Caco-2 (cell line): ENCODE measurements at regions not wholly inside any gene's neighbourhood (a gene's known extent, or its start where the extent isn't known, plus 50 kb on each side); places are given as distances from the start of the nearest gene placed in this dataset.

ENCODE experiments used
- BruUV-seq: library from RNA; stranded (reverse); fragments of 400-500 nt; replicated peaks from 2 replicates; lab custom pipeline; 2021; lab: Mats Ljungman, UMichigan
- CTCF ChIA-PET: fragments of 300-600 bp; sonication (Branson Sonifier 250); formaldehyde crosslinking; loops from one replicate; lab custom pipeline; 2022; ENCODE audit warnings: antibody characterized with exemption; lab: Charles Lee
- POLR2A ChIA-PET: fragments of 300-600 bp; sonication (Branson Sonifier 250); formaldehyde crosslinking; loops from one replicate; lab custom pipeline; 2022; ENCODE audit warnings: antibody characterized with exemption; lab: Charles Lee
- DNase-seq, 2 experiments: peaks; one replicate each; pipeline versions ENCODE4 v3.0.0 to v3.0.0-alpha.2; 2020 to 2022
- H3K27me3 ChIP-seq: replicated peaks from 2 replicates; pipeline ENCODE4 v1.6.0; 2011; ENCODE audit warnings: low read length; ENCODE audit not compliant: control insufficient read depth, insufficient read depth
- H3K36me3 ChIP-seq: 2 replicates; pipeline ENCODE4 v1.5.1; 2011; ENCODE audit warnings: low read length; ENCODE audit not compliant: control insufficient read depth, insufficient read depth
- H3K4me1 ChIP-seq: fragments of 250-450 bp; sonication (Bioruptor Pico); 2 replicates; pipeline ENCODE4 v1.5.1; 2020; ENCODE audit warnings: mild to moderate bottlenecking
- H3K4me3 ChIP-seq: 2 replicates; pipeline ENCODE4 v1.5.1; 2011; ENCODE audit warnings: low read depth, mild to moderate bottlenecking, control low read depth, low read length
- H3K9me3 ChIP-seq: fragments of 250-450 bp; sonication (Bioruptor Pico); 2 replicates; pipeline ENCODE4 v1.5.1; 2020; ENCODE audit warnings: mild to moderate bottlenecking, moderate library complexity
- H3K27ac Mint-ChIP-seq: one replicate; pipeline ENCODE4 v1.8.0; 2022; ENCODE audit warnings: mixed read lengths; ENCODE audit not compliant: unreplicated experiment
- H3K27me3 Mint-ChIP-seq: one replicate; pipeline ENCODE4 v1.8.0; 2022; ENCODE audit warnings: mixed read lengths; ENCODE audit not compliant: insufficient read depth, unreplicated experiment
- H3K36me3 Mint-ChIP-seq: one replicate; pipeline ENCODE4 v1.8.0; 2022; ENCODE audit warnings: mild to moderate bottlenecking, mixed read lengths; ENCODE audit not compliant: insufficient read depth, unreplicated experiment
- H3K4me1 Mint-ChIP-seq: one replicate; pipeline ENCODE4 v1.8.0; 2022; ENCODE audit warnings: low read depth, mixed read lengths; ENCODE audit not compliant: unreplicated experiment
- H3K4me3 Mint-ChIP-seq: one replicate; pipeline ENCODE4 v1.8.0; 2022; ENCODE audit warnings: mild to moderate bottlenecking, moderate library complexity, mixed read lengths; ENCODE audit not compliant: unreplicated experiment
- H3K9me3 Mint-ChIP-seq: one replicate; pipeline ENCODE4 v1.8.0; 2022; ENCODE audit warnings: mixed read lengths; ENCODE audit not compliant: unreplicated experiment
- intact Hi-C: fragments of 100-400 bp; cut with micrococcal nuclease; formaldehyde crosslinking; loops from one replicate; pipeline ENCODE4 v1.10.0; 2022; ENCODE audit not compliant: unreplicated experiment
- TF ChIP-seq, protein P1 (sequence below), 2 experiments: fragments of 200-600 bp in 1 of 2; IDR thresholded peaks; 1 replicate in 1 of 2; 2 replicates in 1 of 2; pipeline versions ENCODE4 v1.5.1 to v1.8.0; 2011 to 2022; ENCODE audit warnings: antibody characterized with exemption in 1 of 2, control low read depth in 1 of 2, inconsistent platforms in 1 of 2, low read depth in 1 of 2, low read length in 1 of 2, mild to moderate bottlenecking in 1 of 2, moderate library complexity in 1 of 2; ENCODE audit not compliant: insufficient read depth in 1 of 2, severe bottlenecking in 1 of 2, unreplicated experiment in 1 of 2

DNA sequence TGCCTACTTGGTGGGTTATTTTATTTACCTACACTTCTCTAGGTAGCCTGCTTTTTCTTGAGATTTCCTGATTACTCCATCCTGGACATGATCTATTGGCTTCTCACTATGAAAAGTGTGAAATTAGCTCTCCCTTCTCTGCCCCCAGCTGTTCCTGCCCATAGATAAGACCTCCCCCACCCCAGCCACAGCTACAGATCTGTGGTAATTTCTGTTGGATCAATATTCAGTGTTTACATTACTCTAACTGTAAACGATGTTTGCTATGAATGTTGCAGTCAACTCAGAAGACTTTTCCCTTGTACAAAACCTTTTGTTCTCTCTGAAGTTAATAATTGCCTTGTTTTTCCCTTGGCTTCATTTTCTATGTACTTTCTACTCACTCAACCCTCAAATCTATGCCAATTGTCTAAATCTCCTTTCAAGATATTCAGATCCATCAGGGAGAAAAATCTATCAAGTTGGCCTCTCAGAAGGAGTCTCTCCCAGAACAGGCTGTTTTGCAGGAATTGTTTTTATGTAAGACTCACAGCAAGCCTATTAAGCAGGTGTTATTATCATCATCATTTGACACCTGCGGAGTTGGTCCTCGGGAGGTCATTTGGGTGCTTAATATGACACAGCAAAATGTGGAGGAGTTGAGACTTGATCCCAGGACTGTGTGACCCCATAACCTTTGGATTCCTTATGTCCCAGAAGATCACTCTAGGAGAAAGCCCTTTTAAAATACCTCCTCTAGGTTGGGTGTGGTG is 227.4 kb downstream of the SUDS3 start:
- no peaks in the 10 kb centered on the region; the same call in 1 of the 2 replicates for H3K27me3 ChIP-seq
- no peak for DNase-seq

DNA sequence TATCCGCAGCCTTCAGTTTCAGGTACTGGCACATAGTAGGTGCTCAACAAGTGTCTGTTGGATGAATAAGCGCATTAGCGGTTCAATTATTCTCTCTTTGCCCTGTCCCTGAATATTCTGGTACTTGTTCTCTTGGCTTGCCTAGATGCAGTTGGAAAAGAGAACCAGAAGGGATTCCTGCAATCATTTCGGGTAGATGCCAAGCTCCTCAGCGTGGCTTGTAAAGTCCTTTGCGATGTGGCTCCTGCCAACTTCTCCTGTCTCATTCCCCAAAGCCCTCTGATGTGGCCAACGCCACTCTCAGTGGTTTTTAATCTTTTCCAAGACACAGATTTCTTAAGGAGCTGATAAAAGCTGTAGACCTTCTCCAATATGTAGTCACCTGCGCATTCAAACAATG is 230.3 kb downstream of the SUDS3 start:
- POLR2A ChIA-PET = no interaction called here
- DNase-seq = no peak
- TF ChIP-seq, protein P1, sequence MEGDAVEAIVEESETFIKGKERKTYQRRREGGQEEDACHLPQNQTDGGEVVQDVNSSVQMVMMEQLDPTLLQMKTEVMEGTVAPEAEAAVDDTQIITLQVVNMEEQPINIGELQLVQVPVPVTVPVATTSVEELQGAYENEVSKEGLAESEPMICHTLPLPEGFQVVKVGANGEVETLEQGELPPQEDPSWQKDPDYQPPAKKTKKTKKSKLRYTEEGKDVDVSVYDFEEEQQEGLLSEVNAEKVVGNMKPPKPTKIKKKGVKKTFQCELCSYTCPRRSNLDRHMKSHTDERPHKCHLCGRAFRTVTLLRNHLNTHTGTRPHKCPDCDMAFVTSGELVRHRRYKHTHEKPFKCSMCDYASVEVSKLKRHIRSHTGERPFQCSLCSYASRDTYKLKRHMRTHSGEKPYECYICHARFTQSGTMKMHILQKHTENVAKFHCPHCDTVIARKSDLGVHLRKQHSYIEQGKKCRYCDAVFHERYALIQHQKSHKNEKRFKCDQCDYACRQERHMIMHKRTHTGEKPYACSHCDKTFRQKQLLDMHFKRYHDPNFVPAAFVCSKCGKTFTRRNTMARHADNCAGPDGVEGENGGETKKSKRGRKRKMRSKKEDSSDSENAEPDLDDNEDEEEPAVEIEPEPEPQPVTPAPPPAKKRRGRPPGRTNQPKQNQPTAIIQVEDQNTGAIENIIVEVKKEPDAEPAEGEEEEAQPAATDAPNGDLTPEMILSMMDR (IDR thresholded peaks at IDR 0.05; ENCODE audit: insufficient read depth in 1 of 2, low read depth in 1 of 2, low read length in 1 of 2, severe bottlenecking in 1 of 2, unreplicated experiment in 1 of 2) = no peak
- H3K4me1 ChIP-seq = no peaks in the 10 kb centered on the region
- no peak overlapping the region for H3K27ac Mint-ChIP-seq
- no TSS peak for BruUV-seq
- H3K9me3 Mint-ChIP-seq = peaks cover 8% of the 10 kb centered on the region
- H3K4me3 Mint-ChIP-seq = no peak overlapping the region
- H3K9me3 ChIP-seq = no peaks in the 10 kb centered on the region
- H3K36me3 ChIP-seq = no peaks in the 10 kb centered on the region
- H3K27me3 Mint-ChIP-seq = peaks cover 17% of the 10 kb centered on the region
- CTCF ChIA-PET = no interaction called here
- no peaks in the 10 kb centered on the region for H3K4me1 Mint-ChIP-seq
- H3K27me3 ChIP-seq = no peaks in the 10 kb centered on the region; the same call in 1 of the 2 replicates
- H3K4me3 ChIP-seq = no peak overlapping the region
- no peaks in the 10 kb centered on the region for H3K36me3 Mint-ChIP-seq
- intact Hi-C loops = no loop called here

More for the DNA sequence above, 227.4 kb downstream of the SUDS3 start:
- Histone ChIP-seq H3K36me3 (no peaks in the 10 kb centered on the region), H3K4me1 (no peaks in the 10 kb centered on the region), H3K4me3 (no peak overlapping the region), H3K9me3 (no peaks in the 10 kb centered on the region)
- BruUV-seq = no TSS peak
- Mint-ChIP-seq H3K27me3 (peaks cover 19% of the 10 kb centered on the region), H3K4me3 (no peak overlapping the region), H3K36me3 (no peaks in the 10 kb centered on the region), H3K27ac (no peak overlapping the region), H3K4me1 (no peaks in the 10 kb centered on the region), H3K9me3 (peaks cover 8% of the 10 kb centered on the region)
- TF ChIP-seq, protein P1 (IDR thresholded peaks at IDR 0.05; ENCODE audit: insufficient read depth in 1 of 2, low read depth in 1 of 2, low read length in 1 of 2, severe bottlenecking in 1 of 2, unreplicated experiment in 1 of 2) = no peak
- intact Hi-C loops = no loop called here
- ChIA-PET CTCF (no interaction called here), POLR2A (no interaction called here)

DNA sequence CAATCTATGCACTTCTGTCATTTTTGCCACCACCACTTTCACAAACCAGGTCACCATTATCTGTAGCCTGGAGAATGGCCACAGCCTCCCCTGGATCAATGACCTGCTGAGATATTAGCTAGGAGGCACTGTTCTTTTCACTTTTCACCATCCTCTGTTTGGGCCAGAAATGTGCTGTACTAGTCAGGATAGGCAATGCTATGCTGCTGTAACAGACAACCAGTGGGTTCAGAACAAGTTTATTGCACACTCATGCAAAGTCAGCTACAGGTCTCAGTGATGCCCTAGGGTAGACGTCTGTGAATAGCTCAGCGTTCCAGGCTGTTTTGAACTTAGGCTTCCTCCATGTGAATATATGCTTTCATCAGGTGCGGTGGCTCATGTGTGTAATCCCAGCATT is 231.5 kb downstream of the SUDS3 start:
- no peak for DNase-seq
- Histone ChIP-seq H3K4me1 (no peaks in the 10 kb centered on the region), H3K9me3 (no peaks in the 10 kb centered on the region), H3K36me3 (no peaks in the 10 kb centered on the region), H3K27me3 (no peaks in the 10 kb centered on the region; the same call in 1 of the 2 replicates), H3K4me3 (no peak overlapping the region)
- TF ChIP-seq, protein P1 (IDR thresholded peaks at IDR 0.05; ENCODE audit: insufficient read depth in 1 of 2, low read depth in 1 of 2, low read length in 1 of 2, severe bottlenecking in 1 of 2, unreplicated experiment in 1 of 2) = no peak
- intact Hi-C loops = no loop called here
- ChIA-PET POLR2A (no interaction called here), CTCF (no interaction called here)
- BruUV-seq = no TSS peak
- Mint-ChIP-seq H3K27ac (no peak overlapping the region), H3K4me3 (no peak overlapping the region), H3K27me3 (peaks cover 17% of the 10 kb centered on the region), H3K9me3 (peaks cover 8% of the 10 kb centered on the region), H3K4me1 (no peaks in the 10 kb centered on the region), H3K36me3 (no peaks in the 10 kb centered on the region)
